ENCODE measurements at regions not wholly inside any gene's neighbourhood (a gene's known extent, or its start where the extent isn't known, plus 50 kb on each side); places are given as distances from the start of the nearest gene placed in this dataset. TPM values are rescaled to one million over a fixed set of nuclear protein-coding genes. Genes with fewer than 3 reads are reported as not detected.

DNA sequence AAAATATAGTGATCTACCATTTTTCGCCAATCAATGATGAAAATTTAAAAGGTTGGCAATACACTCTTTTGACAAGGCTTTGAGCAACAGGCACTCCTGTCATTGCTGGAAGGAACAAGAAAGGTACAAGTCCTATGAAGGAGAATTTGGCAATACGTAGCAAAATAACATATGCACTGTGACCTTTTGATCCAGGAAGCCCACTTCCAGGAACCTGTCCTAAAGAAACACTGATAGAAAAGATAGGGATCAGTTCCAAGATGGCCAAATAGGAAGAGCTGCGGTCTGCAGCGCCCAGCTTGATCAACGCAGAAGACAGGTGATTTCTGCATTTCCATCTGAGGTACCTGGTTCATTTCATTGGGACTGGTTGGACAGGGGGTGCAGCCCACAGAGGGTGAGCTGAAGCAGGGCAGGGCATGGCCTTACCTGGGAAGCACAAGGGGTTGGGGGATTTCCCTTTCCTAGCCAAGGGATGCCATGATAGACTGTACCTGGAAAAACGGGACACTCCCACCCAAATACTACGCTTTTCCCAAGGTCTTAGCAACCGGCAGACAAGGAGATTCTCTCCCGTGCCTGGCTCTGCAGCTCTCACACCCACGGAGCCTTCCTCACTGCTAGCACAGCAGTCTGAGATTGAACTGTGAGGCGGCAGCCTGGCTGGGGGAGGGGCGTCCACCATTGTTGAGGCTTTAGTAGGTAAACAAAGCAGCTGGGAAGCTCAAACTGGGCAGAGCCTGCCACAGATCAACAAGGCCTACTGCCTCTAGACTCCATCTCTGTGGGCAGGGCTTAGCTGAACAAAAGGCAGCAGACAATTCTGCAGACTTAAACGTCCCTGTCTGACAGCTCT, 69.7 kb upstream of the GALNT18 start:
- DNase-seq (ENCODE audit: low read depth): no peak
- H3K4me3 ChIP-seq (ENCODE audit: low read depth, low read length): no peak overlapping the region
- TF ChIP-seq CTCF (IDR thresholded peaks at IDR 0.05; ENCODE audit: insufficient read depth, low read length): no peak

DNA sequence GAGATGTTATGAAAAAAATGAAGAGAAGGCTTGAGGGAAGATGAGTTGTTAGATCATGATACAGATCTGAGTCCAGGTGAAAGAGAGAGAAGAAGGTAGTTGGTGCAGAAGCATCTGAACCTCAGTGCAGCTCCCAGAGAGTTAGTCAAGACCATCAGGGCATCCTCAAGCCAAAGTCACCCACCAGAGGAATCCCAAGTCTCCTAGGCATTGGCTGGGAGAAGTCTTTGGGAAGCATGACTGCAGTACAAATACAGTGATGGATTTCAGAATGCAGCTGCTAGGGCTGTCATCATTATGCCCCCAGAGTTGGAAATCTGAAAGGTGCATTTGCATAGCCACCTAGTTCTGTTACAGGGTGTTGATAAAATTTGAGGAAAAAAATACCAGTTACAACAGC, 59.7 kb upstream of the GALNT18 start:
- no peak for DNase-seq (ENCODE audit: low read depth)
- no peak overlapping the region for H3K4me3 ChIP-seq (ENCODE audit: low read depth, low read length)
- no peak for TF ChIP-seq CTCF (IDR thresholded peaks at IDR 0.05; ENCODE audit: insufficient read depth, low read length)

- no peak for TF ChIP-seq CTCF (IDR thresholded peaks at IDR 0.05; ENCODE audit: insufficient read depth, low read length)
- H3K4me3 ChIP-seq (ENCODE audit: low read depth, low read length): no peak overlapping the region
- DNase-seq (ENCODE audit: low read depth): no peak
These were observed 56.0 kb upstream of the GALNT18 start for GRCh38 chr11:11677672-11678356.

DNA sequence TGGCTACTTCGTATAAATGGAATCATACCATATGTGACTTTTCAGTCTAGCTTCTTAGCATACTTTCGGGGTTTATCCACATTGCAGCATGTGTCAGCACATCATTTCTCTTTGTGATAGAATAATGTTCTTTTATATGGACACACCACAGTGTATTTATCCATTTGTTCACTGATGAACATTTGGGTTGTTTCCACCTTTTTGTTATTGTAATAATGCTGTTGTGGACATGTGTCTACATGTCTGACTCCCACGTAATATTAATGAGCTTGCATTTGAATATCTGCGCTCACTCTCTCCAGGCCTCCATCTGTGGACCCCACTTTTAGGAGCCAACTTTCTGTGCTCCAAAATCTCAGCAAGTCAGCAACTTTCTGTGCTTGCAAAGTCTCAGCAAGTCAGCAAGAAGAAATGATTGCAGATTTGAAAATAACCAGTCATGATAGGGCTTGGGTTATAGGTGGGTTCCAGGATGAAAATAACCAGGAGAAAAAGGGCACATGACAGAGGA, 53.9 kb upstream of the GALNT18 start:
- H3K4me3 ChIP-seq (ENCODE audit: low read depth, low read length): no peak overlapping the region
- DNase-seq (ENCODE audit: low read depth): no peak
- TF ChIP-seq CTCF (IDR thresholded peaks at IDR 0.05; ENCODE audit: insufficient read depth, low read length): no peak

- H3K4me3 ChIP-seq (ENCODE audit: low read depth, low read length): no peak overlapping the region
- DNase-seq (ENCODE audit: low read depth): no peak
- no peak for TF ChIP-seq CTCF (IDR thresholded peaks at IDR 0.05; ENCODE audit: insufficient read depth, low read length)
These were observed 51.0 kb upstream of the GALNT18 start for GRCh38 chr11:11672789-11673188.

DNA sequence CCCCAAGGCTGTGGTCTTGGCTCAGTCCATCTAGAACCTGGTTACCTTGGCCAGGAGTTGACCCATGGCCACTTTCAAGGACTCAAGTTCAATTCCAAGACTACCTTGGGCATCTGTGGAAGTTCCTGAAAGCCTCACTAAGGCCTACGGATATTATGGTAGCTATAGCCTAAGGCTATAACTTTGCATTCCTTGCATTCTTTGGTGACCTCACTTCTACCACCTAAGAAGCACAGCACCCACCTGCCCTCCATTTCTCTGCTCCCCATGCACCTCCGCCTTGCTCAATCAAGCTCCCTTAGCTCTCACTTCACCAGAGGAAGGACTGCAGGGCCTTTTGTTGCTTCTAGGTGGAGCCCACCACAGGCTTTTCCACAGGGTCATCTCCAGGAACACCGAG, 50.3 kb upstream of the GALNT18 start:
- TF ChIP-seq CTCF (IDR thresholded peaks at IDR 0.05; ENCODE audit: insufficient read depth, low read length): no peak
- no peak overlapping the region for H3K4me3 ChIP-seq (ENCODE audit: low read depth, low read length)

More for the DNA sequence above, 50.3 kb upstream of the GALNT18 start:
- DNase-seq (ENCODE audit: low read depth): no peak

Small RNA genes in the stretch of these regions (small RNA-seq; reads per million reads assigned to genes)
- not detected for gene MIR8070
